GM12892 (cell line): ENCODE measurements at regions not wholly inside any gene's neighbourhood (a gene's known extent, or its start where the extent isn't known, plus 50 kb on each side); places are given as distances from the start of the nearest gene placed in this dataset.

Experiments used
- POLR2A ChIP-seq: IDR thresholded peaks from 2 replicates; pipeline ENCODE4 v1.6.1; 2011; ENCODE audit warnings: low read depth, low read length, control low read depth
- TAF1 ChIP-seq: IDR thresholded peaks from 2 replicates; pipeline ENCODE4 v1.6.1; 2011; ENCODE audit warnings: low read depth, mild to moderate bottlenecking, control low read depth, low read length, borderline replicate concordance

DNA sequence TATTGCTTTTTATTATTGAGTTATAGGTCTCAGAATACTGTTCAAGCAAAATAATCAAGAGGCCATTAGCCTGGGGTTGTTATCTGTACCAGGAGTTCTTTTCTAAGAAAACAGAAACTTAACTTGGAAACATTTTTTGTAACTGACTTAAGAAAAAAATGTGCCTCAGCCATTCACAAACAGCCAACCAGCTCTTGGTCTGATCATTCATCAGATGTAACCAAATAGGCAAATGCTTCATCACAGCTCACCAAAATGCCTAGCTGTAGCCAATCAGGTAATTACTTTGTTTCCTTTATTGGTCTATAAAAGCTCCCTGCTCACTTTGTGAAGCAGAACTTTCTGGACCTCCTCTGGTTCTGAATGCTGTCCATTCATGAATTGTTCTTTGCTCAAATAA is 387.7 kb downstream of the FAT4 start:
- TF ChIP-seq POLR2A, result no peak
- no peak for TF ChIP-seq TAF1
